GOT3 (cell line): ENCODE measurements at regions not wholly inside any gene's neighbourhood (a gene's known extent, or its start where the extent isn't known, plus 50 kb on each side); places are given as distances from the start of the nearest gene placed in this dataset.
"Not testable (repeated sequence)": the region's sequence is repeated elsewhere in the genome, so short reads cannot be mapped to it uniquely, and the experiment has no call there.

Source experiments
- DNase-seq: peaks from one replicate; lab custom pipeline; 2025; ENCODE audit warnings: mixed read lengths; lab: John Stamatoyannopoulos, UW

GRCh38 chr10:81576336-81576735 is 298.7 kb upstream of the NRG3 start:
- DNase-seq, result no peak

DNA sequence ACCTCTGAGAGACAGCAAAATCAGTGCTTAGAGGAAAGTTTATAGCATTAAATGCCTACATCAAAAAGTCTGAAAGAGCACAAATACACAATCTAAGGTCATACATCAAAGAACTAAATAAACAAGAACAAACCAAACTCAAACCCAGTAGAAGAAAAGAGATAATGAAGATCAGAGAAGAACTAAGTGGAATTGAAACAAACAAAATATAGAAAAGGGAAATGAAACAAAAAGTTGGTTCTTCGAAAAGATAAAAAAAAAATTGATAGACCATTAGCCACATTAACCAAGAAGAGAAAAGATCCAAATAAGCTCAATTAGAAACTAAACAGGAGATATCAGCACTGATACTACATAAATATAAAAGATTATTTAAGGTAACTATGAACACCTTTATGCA is 280.0 kb upstream of the NRG3 start:
- no peak for DNase-seq

- DNase-seq, result no peak
Observed at GRCh38 chr10:81600185-81600584, 274.8 kb upstream of the NRG3 start.

DNA sequence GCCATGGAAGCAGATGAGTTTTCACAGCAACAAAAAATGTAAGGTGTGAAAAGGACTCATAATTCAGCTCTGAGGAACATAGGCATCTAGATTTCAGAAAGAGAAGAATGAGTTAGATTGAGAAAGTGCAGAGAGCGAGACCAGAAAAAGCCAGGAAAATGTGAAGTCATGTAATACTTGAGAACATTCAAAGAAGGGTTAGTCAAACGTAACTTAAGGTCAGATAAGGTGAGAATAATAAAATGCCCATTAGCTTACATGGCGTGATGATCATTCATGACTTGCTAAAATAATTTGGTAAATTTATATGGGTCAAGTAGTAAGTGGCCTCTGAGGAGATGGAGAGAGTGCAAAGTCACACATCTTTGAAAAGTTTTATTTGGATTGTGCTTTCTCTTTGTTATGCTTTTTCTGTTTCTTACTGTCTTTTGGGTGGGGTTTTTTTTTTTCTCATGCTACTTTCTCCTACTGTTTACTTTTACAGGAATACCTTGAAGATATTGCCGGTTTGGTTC is 271.8 kb upstream of the NRG3 start:
- DNase-seq, result no peak

DNA sequence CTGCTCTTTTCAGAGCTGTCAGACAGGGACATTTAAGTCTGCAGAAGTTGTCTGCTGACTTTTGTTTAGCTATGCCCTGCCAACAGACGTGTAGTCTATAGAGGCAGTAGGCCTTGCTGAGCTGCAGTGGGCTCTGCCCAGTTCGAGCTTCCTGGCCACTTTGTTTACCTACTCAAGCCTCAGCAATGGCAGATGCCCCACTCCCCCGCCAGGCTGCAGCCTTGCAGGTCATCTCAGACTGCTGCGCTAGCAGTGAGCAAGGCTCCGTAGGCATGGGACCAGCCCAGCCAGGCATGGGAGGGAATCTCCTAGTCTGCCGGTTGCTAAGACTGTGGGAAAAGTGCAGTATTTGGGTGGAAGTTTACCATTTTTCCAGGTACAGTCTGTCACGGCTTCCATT is 230.5 kb upstream of the NRG3 start:
- DNase-seq, result not testable (repeated sequence)

- no peak for DNase-seq
Observed at GRCh38 chr10:81655986-81656385, 219.0 kb upstream of the NRG3 start.

GRCh38 chr10:81662837-81663236 is 212.2 kb upstream of the NRG3 start:
- DNase-seq, result no peak

DNA sequence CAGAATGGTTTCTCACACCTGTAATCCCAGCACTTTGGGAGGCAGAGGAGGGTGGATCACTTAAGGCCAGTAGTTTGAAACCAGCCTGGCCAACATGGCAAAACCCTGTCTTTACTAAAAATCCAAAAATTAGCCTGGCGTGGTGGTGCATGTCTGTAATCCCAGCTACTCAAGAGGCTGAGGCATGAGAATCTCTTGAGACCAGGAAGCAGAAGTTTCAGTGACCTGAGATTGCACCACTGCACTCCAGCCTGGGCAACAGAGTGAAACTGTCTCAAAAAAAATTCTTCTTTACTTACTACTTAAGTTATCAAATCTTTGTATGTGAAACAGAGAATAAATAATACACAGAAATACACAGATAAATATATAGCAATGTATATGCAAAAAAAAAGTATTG is 210.2 kb upstream of the NRG3 start:
- DNase-seq, result not testable (repeated sequence)

DNA sequence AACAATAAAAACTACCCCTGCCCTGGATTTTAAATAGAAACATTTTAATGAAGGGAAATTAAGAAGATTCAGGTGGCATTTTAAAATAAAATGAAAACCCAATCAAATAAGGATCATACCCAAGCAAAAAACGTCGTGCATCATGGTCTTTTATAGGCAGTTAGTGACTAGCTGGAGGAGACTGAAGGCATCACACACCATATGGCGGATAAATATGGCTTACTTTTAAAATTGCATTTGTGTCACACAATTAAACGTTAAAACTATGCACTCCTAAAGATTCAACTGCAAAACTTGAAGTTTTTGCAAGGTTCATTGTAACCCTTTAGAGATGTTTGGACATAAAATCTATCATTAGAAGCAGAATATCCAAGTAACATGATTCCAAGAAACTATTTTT is 200.1 kb upstream of the NRG3 start:
- no peak for DNase-seq

DNA sequence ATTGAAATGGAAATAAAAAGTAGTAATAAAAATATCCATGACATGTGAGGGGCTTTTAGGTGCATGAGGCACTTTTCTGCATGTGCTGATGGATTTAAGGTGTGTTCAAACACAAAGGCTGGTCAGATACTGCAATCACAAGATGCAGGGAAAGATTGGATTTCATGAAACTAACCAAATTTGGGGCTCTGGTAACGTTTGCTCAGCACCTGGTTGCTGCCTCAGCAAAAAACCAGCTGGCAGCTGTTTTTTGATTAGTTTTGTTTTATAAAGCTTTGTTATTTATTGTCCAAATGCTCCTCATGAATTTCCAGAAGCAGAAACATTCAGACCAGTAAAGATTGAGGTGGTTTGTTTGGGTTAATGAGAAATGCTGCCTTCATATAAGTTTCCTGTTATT is 195.7 kb upstream of the NRG3 start:
- DNase-seq, result no peak

- DNase-seq, result no peak
Observed at GRCh38 chr10:81680359-81680758, 194.6 kb upstream of the NRG3 start.

GRCh38 chr10:81688459-81688858 is 186.5 kb upstream of the NRG3 start:
- no peak for DNase-seq

GRCh38 chr10:81696609-81697388 is 178.2 kb upstream of the NRG3 start:
- DNase-seq, result no peak

DNA sequence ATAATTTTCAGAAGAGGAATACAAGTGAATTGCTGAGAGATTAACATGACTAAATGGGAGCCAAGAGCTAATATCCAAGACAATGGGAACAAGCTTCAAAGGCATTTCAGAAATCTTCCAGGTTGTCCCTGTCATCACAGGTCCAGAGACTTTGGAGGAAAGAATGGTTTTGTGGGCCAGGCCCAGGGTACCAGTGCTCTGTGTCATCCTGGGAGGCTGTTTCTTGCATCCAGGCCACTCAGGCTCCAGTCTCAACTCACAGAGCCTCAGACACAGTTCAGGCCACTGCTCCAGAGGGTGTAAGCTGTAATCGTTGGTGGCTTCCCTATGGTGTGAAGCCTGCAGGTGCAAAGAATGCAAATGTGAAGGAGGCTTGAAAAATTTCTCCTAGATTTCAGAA is 170.4 kb upstream of the NRG3 start:
- DNase-seq, result no peak

DNA sequence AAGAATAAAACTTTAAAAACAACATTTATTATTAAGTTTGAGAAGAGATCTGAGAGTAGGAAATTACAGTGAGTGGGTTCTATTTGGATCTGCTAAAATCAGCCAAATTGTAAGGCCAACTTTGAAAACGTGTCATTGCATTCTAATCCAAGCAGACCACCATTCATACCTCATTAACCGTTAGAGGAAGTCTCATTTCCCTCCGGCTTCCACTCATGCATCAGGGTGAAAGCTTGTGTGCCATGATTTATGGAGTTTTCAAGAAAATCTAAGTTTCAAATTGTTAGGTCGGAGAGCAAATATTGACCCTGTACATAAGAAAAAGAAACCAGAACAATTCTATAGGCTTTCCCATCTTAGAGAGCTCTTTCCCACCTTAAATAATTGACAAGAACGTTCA is 166.6 kb upstream of the NRG3 start:
- no peak for DNase-seq

DNA sequence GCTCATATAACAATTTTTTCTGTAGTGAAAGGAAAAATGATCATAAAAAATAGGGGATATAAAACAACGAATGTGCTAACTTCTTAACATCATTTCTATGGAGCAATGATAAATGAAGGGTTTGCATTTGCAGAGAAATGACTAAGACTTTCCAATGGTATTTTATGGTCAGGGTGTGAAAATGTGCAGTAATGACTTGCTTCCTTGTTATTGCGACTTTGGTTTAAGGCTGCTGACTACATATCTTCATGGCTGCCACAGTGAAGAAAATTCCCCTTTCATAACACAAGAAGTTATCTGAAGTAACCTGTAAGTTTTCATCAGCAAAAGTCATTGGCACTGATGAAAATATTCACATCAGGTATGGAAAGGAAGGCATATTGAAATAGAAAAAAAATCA is 166.1 kb upstream of the NRG3 start:
- DNase-seq, result no peak

- DNase-seq, result no peak
Observed at GRCh38 chr10:81722399-81722798, 152.6 kb upstream of the NRG3 start.

- DNase-seq, result no peak
Observed at GRCh38 chr10:81724431-81724830, 150.6 kb upstream of the NRG3 start.

GRCh38 chr10:81725851-81726250 is 149.1 kb upstream of the NRG3 start:
- DNase-seq, result no peak

DNA sequence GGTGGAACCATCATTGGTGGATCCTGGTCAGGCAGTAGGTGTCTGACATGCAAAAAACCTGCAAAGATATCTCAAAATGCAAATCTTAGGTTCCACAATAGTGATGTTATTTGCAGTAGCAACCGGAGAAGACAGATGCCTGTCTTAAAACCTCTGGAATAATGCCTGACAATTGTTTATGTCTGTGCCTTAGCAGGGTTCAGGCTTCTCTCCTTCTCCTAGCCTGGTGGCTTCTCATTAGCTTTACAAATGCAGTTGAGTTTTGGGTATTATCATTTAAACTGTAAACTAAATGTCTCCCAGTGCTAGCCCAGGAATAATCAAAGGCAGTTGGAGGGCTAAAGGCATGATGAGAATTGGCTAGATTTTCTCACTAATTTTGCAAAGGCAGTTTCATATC is 146.3 kb upstream of the NRG3 start:
- no peak for DNase-seq

DNA sequence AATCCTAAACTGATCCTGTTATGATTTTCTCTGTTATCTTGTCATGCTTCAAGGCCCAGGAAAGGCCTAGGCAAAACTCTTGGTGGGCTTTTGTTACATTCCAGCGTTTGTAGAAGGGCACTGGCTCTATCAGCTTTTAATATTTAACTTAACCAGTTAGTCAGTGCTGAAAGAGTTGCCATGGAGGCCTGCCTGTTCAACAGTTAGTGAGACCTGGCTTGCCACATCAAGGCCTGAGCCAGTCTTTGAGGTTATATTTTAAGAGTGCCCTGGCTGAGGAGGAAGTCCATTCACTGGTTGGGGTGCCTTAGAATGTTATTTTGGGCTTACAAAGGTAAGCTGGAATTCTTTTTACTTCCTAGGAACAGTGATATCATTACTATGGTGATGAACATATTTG is 144.1 kb upstream of the NRG3 start:
- no peak for DNase-seq

- DNase-seq, result no peak
Observed at GRCh38 chr10:81733542-81733941, 141.5 kb upstream of the NRG3 start.

DNA sequence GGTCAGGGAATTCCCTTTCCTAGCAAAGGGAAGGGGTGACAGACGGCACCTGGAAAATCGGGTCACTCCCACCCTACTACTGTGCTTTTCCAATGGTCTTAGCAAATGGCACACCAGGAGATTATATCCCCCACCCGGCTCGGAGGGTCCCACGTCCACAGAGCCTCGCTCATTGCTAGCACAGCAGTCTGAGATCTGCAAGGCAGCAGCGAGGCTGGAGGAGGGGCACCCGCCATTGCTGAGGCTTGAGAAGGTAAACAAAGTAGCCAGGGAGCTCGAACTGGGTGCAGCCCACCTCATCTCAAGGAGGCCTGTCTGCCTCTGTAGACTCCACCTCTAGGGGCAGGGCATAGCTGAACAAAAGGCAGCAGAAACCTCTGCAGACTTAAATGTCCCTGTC is 139.8 kb upstream of the NRG3 start:
- DNase-seq, result not testable (repeated sequence)

DNA sequence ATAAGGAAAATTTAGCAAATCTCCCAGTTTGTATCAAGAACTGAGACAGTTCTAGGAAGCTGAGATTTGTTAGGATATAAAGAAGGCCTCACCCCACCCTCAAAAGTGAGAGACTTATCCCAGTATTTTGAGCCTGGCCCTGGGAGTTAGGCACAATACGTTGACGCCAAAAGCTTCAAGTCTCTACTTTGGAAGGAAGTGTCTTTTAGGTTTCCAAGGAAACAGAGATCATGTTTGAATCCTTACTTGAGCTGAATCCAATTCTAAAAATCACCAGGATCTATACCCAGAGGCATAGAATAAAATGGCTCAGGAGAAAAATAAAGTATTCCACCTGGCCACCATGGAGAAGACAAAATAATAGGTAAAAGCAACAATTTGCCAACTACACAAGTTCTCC is 115.9 kb upstream of the NRG3 start:
- no peak for DNase-seq
